M059J (cell line): ENCODE measurements at regions not wholly inside any gene's neighbourhood (a gene's known extent, or its start where the extent isn't known, plus 50 kb on each side); places are given as distances from the start of the nearest gene placed in this dataset.

Source experiments
- DNase-seq: peaks from one replicate; pipeline ENCODE4 v3.0.0-alpha.2; 2012; ENCODE audit warnings: low read depth

- no peak for DNase-seq
Observed at GRCh38 chr22:27219036-27219435, 561.6 kb downstream of the MIAT start.

- DNase-seq = peak; percentile 91
Observed at GRCh38 chr22:27220339-27220738, 563.0 kb downstream of the MIAT start.

- no peak for DNase-seq
Observed at GRCh38 chr22:27222178-27222577, 564.8 kb downstream of the MIAT start.

- peak; percentile 99 for DNase-seq
Observed at GRCh38 chr22:27223317-27224177, 566.2 kb downstream of the MIAT start.

GRCh38 chr22:27224485-27225374, 567.3 kb downstream of the MIAT start:
- DNase-seq = peak; percentile 77

- peak; percentile 91 for DNase-seq
Observed at GRCh38 chr22:27226666-27227065, 569.3 kb downstream of the MIAT start.

GRCh38 chr22:27228771-27229170, 571.4 kb downstream of the MIAT start:
- DNase-seq = no peak

- no peak for DNase-seq
Observed at GRCh38 chr22:27230189-27230588, 571.4 kb downstream of the MN1 start.

- no peak for DNase-seq
Observed at GRCh38 chr22:27231266-27231665, 570.3 kb downstream of the MN1 start.

- DNase-seq = no peak
Observed at GRCh38 chr22:27232077-27232476, 569.5 kb downstream of the MN1 start.

- no peak for DNase-seq
Observed at GRCh38 chr22:27237080-27237741, 564.3 kb downstream of the MN1 start.

GRCh38 chr22:27238935-27239510, 562.5 kb downstream of the MN1 start:
- DNase-seq = peak; percentile 97

- no peak for DNase-seq
Observed at GRCh38 chr22:27239520-27239919, 562.0 kb downstream of the MN1 start.

- DNase-seq = peak; percentile 47
Observed at GRCh38 chr22:27240298-27241075, 561.1 kb downstream of the MN1 start.

- peak; percentile 79 for DNase-seq
Observed at GRCh38 chr22:27241430-27242321, 559.9 kb downstream of the MN1 start.

- DNase-seq = no peak
Observed at GRCh38 chr22:27242474-27242873, 559.1 kb downstream of the MN1 start.

- DNase-seq = no peak
Observed at GRCh38 chr22:27242917-27243589, 558.5 kb downstream of the MN1 start.

GRCh38 chr22:27244328-27244727, 557.2 kb downstream of the MN1 start:
- no peak for DNase-seq

GRCh38 chr22:27245056-27245455, 556.5 kb downstream of the MN1 start:
- DNase-seq = peak; percentile 69
